Glomerular endothelial cell (primary cell): ENCODE measurements at regions not wholly inside any gene's neighbourhood (a gene's known extent, or its start where the extent isn't known, plus 50 kb on each side); places are given as distances from the start of the nearest gene placed in this dataset.
"Not testable (repeated sequence)": the region's sequence is repeated elsewhere in the genome, so short reads cannot be mapped to it uniquely, and the experiment has no call there.

Source experiments
- DNase-seq: peaks from one replicate; pipeline ENCODE4 v3.0.0-alpha.2; 2011; ENCODE audit warnings: low read depth, low spot score; ENCODE audit errors: extremely low read depth

DNA sequence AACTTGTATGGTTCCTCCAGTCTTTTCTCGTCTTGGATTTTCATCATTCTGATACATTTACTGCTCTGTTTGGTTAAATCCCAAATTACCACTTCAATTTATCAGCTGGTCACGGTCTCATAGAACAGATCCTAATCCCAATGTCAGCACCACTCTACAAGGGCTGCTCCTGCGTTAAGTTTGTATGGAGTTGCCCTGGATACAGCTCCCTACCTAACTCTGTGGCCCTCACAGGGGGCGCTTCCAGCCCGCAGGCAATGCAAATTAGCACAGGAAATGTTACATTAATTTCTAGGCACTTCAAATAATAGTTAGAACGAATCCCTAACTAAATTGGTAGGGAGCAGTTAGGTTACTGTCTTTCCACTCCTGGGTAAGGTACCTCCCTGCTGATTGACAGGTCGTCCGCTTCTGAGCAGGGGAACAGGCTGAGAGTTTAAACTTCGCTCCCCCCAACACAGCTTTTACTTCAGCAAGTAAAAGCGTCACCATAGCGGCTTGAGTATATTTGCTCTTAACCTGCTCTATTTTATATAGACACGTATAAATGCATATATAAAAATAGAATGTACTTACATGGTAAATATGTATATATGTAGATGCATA lies 238.5 kb upstream of the FANCL start:
- DNase-seq, result no peak

DNA sequence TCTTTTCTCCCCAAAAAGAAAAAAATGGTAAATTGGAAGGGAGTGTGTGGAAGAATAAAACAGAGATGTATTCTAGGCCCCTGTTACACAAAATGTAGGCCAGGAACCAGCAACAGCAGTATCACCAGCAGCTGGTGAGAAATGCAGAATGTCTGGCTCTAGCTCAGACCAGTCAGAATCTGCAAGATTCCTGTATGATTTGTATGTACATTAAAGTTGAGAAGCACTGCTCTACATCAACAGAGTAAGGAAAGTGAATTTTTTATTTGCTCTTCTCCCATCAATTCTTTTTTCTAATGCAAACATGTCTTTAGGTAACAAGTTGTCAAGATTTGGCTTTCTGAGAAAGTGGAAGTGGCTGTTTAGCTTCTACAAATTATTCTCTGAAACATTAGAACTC lies 235.4 kb upstream of the FANCL start:
- no peak for DNase-seq

DNA sequence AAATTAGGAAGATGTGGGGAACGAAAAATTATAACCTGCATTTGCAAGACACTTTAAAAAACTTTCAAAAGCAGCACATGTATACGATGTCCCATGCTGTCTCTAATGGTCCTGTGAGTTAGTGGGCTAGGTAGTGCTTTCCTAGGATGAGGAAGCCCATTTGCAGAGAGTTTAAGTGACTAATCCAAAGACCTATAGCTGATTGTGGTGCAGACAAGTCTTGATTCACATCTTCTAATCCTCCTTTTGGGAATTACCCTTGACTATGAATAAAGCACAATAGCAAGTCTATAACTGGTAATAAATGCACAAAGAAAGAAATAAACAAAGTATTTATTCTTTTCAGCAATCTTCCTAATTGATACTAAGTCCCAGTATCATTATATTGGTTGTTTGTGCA lies 234.6 kb upstream of the FANCL start:
- no peak for DNase-seq

DNA sequence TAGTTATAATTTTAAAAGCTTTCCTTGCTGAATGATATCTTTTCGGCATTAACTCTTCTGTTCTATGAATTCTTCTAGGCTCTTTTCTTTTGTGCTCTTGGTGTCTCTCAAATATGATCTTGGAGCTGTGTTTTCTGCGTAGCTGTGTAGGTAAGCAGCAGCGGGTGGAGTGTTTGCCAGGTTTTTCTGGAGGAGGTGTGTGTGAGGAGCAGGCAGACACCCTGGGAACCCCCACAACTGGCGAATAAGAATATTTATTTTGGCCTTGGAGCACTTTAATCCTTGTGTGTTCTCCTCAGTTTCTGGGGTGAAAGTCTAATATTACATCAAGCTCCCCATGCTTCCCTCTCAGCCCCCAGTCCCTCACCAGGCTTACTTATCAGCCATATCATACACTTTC lies 232.0 kb upstream of the FANCL start:
- no peak for DNase-seq

DNA sequence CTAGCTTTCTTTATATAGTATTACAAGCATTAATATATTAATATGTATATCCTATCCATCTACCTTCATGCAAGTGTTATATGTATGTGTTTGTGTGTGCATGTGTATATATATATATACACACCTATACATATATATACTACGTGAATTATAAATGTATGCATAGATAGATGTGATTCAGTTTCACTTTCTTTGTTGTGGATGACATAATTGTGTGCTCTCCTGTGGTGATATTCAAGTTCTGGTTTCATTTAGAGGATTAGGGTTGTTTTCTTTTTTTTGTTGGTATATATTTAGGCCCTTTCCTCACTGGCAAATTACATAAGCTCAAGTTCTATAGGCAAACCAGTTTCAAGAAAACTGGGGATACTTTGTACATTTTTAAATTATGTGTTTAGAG lies 225.7 kb upstream of the FANCL start:
- DNase-seq, result no peak

DNA sequence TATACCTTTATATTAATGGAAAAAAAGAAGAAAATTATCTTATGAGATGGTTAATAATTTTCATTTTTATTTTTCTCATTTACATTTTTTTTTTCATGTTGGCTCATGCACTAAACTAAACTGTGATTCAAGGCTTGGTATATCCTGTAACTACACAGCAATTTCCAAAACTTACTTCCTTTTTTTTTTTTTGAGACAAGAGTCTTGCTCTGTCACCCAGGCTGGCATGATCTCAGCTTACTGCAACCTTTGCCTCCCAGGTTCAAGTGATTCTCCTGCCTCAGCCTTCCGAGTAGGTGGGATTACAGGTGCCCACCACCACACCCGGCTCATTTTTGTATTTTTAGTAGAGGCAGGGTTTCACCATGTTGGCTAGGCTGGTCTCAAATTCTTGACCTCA lies 224.9 kb upstream of the FANCL start:
- not testable (repeated sequence) for DNase-seq

DNA sequence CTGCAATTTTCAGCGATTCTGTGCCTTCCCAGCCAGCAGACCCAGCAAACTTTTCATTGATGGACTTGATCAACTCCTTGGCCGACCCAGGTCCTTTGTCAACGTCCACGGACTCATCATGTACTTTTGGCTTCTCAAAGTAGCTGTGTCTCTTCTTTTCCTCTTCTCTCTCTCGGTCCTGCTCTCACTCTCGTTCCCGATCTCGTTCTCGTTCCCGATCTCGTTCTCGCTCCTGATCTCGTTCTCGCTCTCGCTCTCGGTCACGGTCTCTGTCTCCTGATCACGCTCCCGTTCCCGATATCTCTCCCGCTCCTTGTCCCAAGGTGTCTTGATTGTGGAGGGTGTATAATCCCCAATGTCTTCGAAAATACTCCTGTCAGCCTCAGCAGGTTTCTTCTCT lies 219.5 kb upstream of the FANCL start:
- no peak for DNase-seq

DNA sequence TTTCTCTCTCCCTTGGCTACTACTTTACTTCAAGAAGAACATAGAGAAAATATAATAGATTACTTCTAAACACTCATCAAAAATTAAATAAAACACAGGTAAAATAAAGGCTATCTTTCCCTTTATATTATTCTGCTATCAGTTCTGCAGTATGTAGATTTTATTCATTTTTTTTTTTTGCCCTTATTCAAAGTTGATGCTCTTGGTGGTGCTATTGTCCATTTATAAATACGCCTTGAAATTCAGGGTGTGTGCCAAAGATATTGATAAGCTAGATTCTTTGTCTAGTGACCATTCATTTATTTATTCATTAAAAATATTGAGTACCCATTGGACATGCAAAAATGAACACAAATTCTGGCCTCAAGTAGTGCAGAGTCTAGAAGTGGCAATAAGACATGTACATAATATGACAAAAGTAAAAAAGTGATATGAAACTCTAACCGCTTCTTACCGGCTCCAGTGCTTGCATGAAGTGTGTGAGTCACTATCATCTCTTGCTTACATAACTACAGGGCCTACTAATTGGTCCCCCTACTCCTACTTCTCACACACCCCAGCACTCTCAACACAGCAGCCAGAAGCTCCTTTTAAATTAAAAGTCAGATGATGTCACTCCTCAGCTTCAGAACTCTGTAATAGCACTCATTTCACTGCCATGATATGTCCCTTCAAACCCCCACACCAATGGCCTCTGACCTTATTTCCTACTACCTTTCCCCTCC lies 208.3 kb upstream of the FANCL start:
- DNase-seq, result no peak

DNA sequence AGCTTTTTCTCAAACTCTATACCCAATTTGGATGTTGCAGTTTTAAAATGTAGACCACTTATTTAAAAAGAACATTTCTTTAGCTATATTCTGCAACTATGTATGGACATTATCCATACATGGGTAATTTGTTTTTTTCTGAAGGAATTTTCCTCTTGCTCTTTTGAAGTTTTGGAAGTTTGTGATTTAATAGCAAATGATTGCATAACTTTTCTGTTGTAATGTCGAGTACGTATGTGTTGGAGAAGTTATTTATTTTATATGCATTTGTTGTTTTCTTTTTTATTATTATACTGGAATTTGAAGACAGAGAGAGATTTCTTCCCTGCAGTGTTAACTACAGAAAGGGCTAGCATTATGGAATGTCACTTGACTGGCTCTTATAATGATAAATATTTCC lies 207.7 kb upstream of the FANCL start:
- DNase-seq, result no peak

DNA sequence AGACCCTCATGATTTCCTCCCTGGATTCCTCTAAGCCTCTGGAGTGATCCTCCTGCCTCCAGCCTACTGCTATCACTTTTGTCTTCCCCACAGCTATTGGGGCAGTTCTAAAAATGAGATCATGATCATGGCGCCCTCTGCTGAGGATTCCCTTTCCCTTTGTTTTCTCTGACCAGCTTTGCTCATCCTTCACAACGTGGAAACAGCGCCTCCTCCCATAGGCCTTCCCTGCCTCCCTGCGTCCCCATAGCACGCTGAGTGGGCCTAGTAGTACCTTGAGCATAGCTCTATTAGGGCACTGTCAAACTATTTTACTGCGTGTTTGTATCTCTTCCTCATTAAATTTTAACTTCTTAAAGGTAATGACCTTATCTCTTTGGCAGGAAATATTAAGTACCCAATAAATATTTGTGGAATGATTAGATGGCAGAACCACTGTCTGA lies 207.0 kb upstream of the FANCL start:
- DNase-seq, result no peak

DNA sequence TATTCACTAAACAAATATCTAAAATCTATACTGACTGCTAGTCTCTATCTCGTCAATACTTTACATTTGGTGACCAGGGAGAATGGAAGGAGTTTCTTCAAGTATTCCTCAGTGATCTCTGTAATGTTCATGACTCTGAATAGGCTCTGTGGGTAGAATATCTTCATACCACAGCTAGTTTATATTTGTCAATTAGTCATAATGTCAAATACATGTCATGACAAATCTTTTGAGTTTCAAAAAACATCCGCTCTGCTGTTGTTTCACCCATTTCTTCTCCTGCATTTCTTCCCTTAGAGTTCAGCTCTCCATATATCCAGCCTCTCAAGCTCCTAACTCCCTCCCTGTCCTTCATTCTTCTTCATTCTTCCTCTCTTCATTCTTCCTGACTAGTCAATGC lies 206.5 kb upstream of the FANCL start:
- no peak for DNase-seq

DNA sequence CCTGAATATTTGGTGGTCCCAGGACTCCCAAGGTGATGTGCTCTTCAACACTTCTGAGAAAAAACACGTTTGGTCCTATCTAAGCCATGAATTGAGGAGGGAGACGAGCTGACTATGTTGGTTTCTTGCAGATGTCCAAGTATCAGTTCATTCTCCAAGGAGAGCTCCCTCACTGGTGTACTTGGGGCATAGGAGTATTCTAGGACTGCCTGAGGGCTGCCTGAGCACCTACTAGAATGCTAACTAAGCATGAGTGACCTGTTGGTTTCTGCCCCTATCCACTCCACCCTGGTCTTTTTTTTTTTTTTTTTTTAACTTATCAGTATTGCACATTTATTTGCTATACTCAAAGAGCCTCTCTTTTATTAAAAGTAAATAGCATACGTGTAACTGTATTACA lies 200.5 kb upstream of the FANCL start:
- no peak for DNase-seq

DNA sequence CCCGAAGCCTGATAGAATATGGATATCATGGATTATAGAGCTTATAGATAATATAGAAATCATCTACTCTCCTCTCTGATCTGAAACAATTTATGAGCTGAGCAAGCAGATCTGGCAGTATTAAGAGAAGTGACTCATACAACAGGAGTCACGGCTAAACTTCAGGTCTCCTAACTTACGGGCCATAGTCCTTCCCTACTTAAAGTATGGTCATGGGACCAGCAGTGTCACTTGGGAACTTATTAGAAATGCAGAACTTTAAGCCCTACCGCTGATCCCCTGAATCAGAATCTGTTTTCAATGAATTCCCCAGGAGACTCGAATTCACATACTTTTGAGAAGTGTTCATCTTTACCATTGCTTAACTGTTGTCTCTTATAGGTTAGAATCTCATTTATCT lies 195.7 kb upstream of the FANCL start:
- no peak for DNase-seq

DNA sequence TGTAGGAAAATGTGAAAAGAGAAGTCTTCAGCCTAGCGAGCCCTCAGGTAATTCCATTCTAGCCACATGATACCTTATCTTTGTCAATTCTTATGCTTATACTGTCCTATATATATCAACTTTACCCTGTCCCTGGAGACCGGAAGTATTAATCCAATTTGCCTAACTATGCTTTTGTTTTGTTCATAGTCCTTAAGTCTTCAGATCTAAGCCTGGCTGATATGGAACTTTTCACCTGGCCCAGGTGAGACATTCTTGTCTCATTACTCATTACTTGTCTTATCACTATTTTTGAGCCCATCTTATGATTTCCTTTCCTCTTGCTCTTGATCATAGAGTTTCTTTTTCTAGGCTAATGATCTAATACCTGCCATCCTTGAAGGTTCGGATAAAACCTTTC lies 194.1 kb upstream of the FANCL start:
- no peak for DNase-seq

DNA sequence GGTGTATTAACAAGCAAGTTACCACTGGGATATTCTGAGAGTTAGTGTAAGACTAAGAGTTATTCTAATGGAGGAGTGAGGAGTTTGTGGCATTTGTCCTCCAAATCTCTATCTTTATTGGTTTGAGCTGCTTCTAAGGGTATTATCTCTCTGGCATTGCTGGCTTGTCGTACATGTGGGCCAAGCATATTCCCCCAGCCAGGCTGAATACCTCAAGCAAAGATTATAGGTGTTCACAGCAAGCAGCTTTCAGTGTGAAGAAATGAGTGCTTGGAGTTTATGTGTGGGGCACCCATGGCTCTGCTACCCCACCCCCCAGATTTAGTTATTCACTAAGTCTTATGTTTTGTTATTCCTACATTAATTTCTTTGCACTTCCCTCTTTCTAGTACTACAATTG lies 193.6 kb upstream of the FANCL start:
- DNase-seq, result no peak

DNA sequence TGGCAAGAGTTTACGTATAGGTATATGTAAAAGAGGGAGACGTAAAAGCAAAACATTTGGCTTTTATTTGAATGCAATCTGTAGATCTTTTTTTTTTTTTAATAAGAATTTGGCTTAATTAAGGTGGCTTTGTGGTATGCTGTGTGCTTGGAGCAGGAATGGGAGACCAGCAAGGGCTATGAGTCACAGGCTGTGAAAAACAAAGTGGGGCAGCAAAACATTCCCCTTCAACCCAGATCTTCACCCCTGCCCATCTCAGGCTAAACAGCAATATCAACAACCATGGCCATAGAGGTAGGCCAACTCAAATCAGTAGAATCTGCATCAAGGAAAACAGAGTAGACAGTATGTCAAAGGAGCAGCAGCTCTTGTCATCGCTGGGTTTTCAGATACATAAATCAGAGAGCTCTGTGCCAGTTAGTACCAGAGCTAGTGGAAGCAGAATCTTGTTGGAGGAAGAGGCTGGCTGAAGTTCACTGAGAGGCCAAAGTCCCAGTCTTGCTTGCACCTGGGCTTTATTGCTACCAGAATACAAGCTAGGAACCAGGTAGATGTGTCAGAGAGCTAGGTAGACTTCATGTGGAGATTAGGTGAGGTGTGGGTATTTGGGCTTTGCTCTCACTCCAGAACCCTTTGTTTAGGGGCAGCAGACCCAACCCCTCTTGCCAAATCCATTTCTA lies 191.5 kb upstream of the FANCL start:
- DNase-seq, result no peak

DNA sequence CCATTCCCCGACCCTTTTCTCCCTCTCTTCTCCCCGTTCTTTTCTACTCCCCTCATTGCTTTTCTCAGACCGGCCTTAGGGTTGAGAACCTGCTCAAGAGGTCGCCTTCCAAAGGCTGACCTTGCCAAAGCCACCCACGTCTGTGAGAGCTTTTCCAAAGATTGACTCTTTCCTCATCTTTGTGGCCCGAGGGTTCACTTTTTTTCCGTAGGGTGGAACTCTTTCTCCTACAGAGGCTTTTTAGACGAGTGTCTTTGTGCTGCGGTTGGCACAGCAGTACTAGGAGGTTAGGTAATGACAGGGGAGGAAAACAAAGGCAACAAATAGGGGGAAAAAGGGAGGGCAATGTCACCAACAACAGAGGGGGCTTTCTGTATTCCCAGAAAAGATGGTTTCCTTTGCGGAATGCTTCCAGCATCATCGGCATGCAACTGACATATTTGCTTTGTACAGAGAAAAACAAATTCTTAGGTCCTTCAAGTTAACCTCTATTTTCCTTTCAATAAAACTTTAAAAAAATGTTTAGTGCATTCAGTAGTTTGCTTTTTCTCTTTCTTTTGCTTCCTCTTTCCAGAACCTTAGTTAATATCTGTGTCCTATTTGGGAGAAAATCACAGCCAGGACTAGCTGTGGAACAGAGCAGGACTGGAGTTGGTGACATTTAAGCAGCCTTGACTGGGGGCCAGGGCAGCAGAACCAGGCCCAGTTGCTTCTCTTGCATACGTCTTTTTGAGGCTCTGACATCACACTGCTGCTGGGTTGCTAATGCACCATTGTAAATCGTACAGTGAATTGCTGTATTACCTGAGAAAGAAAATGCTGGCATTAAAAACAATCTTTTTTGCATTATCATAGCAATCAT lies 188.1 kb upstream of the FANCL start:
- DNase-seq, result no peak

DNA sequence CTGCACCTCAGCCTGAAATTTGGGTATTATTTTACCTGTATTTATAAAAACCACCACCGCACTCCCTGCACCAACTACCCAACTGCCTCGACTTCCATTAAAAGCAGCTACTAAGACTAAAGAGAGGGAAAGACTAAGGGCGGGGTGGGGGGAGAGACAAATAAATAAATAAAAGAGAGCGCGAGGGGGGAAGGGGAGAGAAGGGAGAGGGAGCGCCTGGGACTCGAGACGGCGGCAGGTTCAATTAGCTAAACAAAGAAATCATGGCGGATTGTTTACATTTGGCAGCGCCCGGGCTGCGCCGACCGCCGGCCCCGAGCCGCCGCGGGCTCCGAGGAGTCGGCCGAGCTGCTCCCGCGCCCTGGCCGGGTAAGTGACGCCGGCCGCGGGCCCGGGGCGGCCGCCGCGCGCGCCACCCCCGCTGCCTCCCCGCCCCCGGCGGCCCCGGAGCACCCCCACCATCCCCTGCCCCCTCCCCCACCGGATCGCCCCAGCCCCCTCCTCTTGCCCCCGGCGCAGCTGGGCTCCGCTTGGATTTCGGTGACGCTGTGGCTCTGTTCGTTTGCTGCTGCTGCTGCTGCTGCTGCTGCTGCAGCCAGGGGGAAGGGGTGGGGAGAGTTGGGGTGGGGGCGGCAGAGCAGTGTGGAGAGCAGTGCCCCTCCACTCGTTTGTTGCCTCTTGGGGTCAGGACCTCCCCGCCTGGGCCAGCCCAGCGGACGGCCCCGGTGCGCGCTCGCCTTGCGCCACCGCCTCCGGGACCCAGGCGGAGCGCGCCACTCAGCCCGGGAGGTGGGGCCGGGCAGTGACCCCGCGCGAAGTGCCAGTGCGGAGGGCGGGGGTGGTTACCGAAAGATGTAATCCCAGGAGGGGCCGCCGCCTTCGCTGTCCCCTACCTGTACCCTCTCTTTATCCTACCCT lies 187.2 kb upstream of the FANCL start:
- DNase-seq, result no peak

DNA sequence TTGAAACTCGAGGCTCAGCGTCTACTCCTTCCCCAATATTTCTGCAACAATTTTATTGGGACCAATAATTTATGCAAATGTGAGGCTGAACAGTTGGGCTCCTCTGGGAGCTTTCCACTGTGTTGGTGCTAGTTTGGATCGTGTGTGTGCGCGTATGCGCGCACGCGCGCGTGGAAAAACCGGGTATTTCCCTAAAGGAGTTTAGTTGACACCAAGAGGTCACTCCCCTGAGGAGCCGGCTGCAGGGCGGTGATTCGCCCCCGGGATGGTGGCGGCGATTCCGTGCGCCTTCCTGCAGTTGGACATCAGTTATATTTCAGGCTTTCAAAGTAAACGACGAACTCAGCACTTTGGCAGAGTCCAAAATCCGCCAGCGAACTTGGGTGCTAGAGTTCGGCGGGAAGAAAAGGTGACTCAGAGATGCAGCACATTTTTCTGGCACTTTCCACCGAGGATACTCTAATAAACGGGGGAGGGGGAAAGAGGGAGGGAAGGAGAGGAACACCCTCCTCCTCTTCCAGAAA lies 186.5 kb upstream of the FANCL start:
- DNase-seq, result no peak

DNA sequence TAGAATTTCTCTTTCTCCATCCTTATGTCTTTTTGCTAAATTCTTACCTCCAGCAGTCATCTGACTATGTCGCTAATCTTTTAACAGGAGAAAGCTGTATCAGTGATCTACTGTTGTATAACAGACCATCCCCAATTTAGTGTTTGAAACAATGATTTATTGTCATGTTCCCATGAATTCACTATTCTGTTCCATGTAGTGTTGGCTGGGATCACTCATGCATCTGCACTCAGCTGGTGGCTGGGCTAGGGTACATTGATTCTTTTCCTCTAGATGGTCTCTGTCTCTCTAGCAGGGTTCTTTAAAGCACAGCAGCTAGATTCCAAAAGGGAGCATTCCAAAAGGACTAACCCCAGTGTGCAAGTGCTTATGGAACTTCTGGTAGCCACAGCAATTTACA lies 184.2 kb upstream of the FANCL start:
- DNase-seq, result no peak
